Tibial nerve (tissue), 4 donors: ENCODE measurements at regions not wholly inside any gene's neighbourhood (a gene's known extent, or its start where the extent isn't known, plus 50 kb on each side); places are given as distances from the start of the nearest gene placed in this dataset.

Source experiments
- DNase-seq, 2 donors: peaks; one replicate each; pipeline ENCODE4 v3.0.0-alpha.2; 2019; ENCODE audit warnings: low spot score in 2 of 2
- H3K27ac ChIP-seq, 4 donors: fragments of 200-600 bp; sonication (generic) in 3 of 4; one replicate each; pipeline ENCODE4 v1.5.1; 2017 to 2019; ENCODE audit warnings: mild to moderate bottlenecking in 1 of 4
- H3K27me3 ChIP-seq, 2 donors: fragments of 200-600 bp; sonication (generic) in 1 of 2; one replicate each; pipeline versions ENCODE4 v1.5.1 to v1.6.0; 2017 to 2019
- H3K36me3 ChIP-seq, 3 donors: fragments of 200-600 bp; sonication (generic); one replicate each; pipeline ENCODE4 v1.5.1; 2018 to 2019
- H3K4me1 ChIP-seq, 4 donors: fragments of 200-600 bp; sonication (generic) in 3 of 4; one replicate each; pipeline ENCODE4 v1.5.1; 2017 to 2019
- H3K4me3 ChIP-seq, 4 donors: fragments of 200-600 bp; sonication (generic) in 3 of 4; one replicate each; pipeline ENCODE4 v1.5.1; 2017 to 2019; ENCODE audit warnings: mild to moderate bottlenecking in 1 of 4, moderate library complexity in 1 of 4
- H3K9me3 ChIP-seq, 4 donors: fragments of 200-600 bp; sonication (generic) in 3 of 4; one replicate each; pipeline ENCODE4 v1.5.1; 2017 to 2019
- EP300 ChIP-seq, 2 donors: sonication (generic); formaldehyde crosslinking; IDR thresholded peaks; one replicate each; pipeline ENCODE4 v1.6.1; 2017; ENCODE audit warnings: antibody characterized with exemption in 2 of 2, mild to moderate bottlenecking in 1 of 2
- POLR2A ChIP-seq, 2 donors: fragments of 450-650 bp; IDR thresholded peaks; one replicate each; pipeline ENCODE4 v1.6.1; 2017; ENCODE audit warnings: antibody characterized with exemption in 2 of 2, mild to moderate bottlenecking in 2 of 2, moderate library complexity in 2 of 2
- WGBS, 2 donors: methylation state at CpG; one replicate each; pipeline ENCODE4 v1.1.5; 2018; 5-methylcytosine and 5-hydroxymethylcytosine counted together
- TF ChIP-seq, protein P1 (sequence below), 5 experiments: fragments of 200-600 bp in 3 of 5; fragments of 450-650 bp in 2 of 5; sonication (generic) in 3 of 5; IDR thresholded peaks; one replicate each; pipeline ENCODE4 v1.5.1; 2016 to 2019; ENCODE audit warnings: antibody characterized with exemption in 5 of 5, mild to moderate bottlenecking in 3 of 5, moderate library complexity in 2 of 5

DNA sequence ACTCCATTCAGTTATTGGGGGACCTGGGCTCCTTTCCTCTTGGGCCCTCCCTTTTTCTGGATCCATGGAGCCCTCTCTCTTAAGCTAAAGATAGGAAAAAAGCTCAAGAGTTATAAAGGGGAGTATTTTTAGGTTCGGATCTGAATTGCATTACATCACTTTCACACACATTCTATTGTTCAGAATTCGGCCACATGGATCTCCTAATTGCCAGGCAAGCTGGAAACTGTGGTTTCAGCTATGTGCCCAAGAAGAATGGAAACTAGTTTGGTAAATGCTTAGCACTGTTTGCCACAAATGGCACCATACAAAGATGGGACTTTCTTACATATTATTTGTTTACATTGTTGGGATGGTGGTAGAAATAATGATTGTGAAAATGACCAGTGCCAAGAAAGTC is 145.6 kb downstream of the LRIG3 start:
- peaks cover 0 to 13% (median 0%) of the 10 kb centered on the region in 4 donors for H3K4me1 ChIP-seq
- H3K27ac ChIP-seq: no peak overlapping the region
- H3K9me3 ChIP-seq: peaks cover 0 to 2% (median 0%) of the 10 kb centered on the region in 4 donors
- WGBS, 2 donors: 34 to 46% methylated on average over 2 of the region's 2 CpGs
- H3K4me3 ChIP-seq: no peak overlapping the region
- TF ChIP-seq POLR2A (IDR thresholded peaks at IDR 0.05) (no peak), EP300 (IDR thresholded peaks at IDR 0.05) (no peak)
- TF ChIP-seq, protein P1, sequence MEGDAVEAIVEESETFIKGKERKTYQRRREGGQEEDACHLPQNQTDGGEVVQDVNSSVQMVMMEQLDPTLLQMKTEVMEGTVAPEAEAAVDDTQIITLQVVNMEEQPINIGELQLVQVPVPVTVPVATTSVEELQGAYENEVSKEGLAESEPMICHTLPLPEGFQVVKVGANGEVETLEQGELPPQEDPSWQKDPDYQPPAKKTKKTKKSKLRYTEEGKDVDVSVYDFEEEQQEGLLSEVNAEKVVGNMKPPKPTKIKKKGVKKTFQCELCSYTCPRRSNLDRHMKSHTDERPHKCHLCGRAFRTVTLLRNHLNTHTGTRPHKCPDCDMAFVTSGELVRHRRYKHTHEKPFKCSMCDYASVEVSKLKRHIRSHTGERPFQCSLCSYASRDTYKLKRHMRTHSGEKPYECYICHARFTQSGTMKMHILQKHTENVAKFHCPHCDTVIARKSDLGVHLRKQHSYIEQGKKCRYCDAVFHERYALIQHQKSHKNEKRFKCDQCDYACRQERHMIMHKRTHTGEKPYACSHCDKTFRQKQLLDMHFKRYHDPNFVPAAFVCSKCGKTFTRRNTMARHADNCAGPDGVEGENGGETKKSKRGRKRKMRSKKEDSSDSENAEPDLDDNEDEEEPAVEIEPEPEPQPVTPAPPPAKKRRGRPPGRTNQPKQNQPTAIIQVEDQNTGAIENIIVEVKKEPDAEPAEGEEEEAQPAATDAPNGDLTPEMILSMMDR (IDR thresholded peaks at IDR 0.05): no peak
- H3K36me3 ChIP-seq: no peaks in the 10 kb centered on the region
- DNase-seq: no peak
- no peaks in the 10 kb centered on the region for H3K27me3 ChIP-seq

DNA sequence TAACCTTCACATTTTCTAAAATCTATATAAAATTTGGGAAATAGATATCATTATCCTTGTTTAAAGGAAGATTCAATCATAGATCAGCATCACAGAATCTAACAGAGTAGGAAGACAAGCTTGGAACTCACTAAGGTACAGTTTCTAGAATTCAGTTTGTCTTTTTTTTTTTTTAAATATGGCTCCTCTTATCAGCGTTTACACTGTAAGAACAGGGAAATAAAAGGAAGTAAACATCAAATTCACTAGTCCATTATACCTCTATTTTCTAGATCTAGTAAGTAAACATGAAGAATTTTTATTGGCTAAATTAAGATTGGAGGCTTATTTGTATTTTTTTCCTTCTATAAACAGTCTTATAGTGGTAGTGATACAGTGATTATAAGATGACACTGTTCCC is 144.9 kb downstream of the LRIG3 start:
- no peak for DNase-seq
- no peaks in the 10 kb centered on the region for H3K36me3 ChIP-seq
- no peak overlapping the region for H3K27ac ChIP-seq
- no peaks in the 10 kb centered on the region for H3K9me3 ChIP-seq
- H3K4me3 ChIP-seq: no peak overlapping the region
- H3K4me1 ChIP-seq: peaks cover 0 to 13% (median 0%) of the 10 kb centered on the region in 4 donors
- TF ChIP-seq EP300 (IDR thresholded peaks at IDR 0.05) (no peak), POLR2A (IDR thresholded peaks at IDR 0.05) (no peak)
- TF ChIP-seq, protein P1 (IDR thresholded peaks at IDR 0.05): no peak
- H3K27me3 ChIP-seq: no peaks in the 10 kb centered on the region
- WGBS, 2 donors: 89 to 92% methylated on average over 1 of the region's 1 CpG

DNA sequence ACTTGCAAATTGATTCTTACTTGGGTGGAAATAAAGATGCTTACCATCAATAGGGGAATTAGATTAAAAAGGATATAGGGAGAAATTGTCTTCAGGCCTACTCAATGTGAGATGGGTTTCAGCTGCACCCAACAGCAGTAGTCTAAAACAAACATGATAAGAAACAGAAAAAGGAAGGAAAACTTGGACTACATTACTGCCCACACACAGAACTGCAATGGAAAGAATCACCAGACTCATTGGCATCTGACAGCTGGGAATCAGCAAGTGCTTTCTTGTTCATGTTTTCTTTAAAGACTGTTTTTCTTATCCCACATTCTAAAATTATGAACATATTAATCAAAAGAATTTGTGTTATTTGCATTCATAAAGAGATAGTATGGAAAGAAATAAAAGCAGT is 144.2 kb downstream of the LRIG3 start:
- TF ChIP-seq POLR2A (IDR thresholded peaks at IDR 0.05) (no peak), EP300 (IDR thresholded peaks at IDR 0.05) (no peak)
- TF ChIP-seq, protein P1 (IDR thresholded peaks at IDR 0.05): no peak
- Histone ChIP-seq H3K27me3 (no peaks in the 10 kb centered on the region), H3K4me3 (no peak overlapping the region), H3K27ac (no peak overlapping the region), H3K36me3 (no peaks in the 10 kb centered on the region), H3K4me1 (peaks cover 0 to 13% (median 0%) of the 10 kb centered on the region in 4 donors), H3K9me3 (no peaks in the 10 kb centered on the region)
- DNase-seq: no peak

DNA sequence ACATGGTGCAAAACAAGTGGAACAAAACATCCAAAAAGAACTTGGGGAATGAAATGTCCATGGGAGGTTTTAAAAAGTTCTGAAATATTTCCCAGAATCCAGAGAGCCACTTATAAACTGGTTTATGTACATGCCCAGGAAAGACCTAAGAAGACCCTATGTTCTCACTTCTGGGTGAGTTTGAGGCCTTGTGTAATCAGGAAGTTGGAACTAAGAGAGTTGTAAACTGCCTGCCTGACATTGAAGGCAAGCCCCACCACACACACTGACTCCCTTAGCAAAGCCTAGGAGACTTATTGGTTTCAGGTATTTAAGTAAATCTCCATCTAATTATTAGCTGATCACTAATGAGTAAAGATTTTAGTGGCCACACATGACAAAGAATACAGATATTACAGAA is 142.5 kb downstream of the LRIG3 start:
- TF ChIP-seq EP300 (IDR thresholded peaks at IDR 0.05) (no peak), POLR2A (IDR thresholded peaks at IDR 0.05) (no peak)
- TF ChIP-seq, protein P1 (IDR thresholded peaks at IDR 0.05): no peak
- H3K27ac ChIP-seq: no peak overlapping the region
- H3K4me3 ChIP-seq: no peak overlapping the region
- H3K4me1 ChIP-seq: peaks cover 0 to 13% (median 0%) of the 10 kb centered on the region in 4 donors
- H3K27me3 ChIP-seq: no peaks in the 10 kb centered on the region
- H3K36me3 ChIP-seq: no peaks in the 10 kb centered on the region
- no peaks in the 10 kb centered on the region for H3K9me3 ChIP-seq
- no peak for DNase-seq

DNA sequence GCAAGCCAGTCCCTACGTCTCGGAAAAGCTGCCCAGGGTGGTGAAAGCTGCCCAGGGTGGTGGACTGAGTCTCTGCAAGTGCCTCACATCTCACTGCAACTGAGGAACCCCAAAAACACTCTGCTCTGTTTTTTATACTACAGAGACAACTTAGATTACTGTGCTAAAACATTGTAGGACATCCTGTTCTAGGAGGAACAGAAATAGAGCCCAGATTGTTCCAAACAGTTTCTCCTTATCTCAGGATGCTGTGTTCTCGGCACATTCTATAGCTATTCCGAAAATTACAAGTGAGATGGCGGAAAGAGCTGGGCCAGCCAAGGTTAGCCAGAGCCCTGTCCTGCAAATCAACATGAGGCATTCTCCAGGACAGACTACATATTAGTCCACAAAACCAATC is 138.7 kb downstream of the LRIG3 start:
- H3K27ac ChIP-seq: no peak overlapping the region
- WGBS, 2 donors: 91 to 94% methylated on average over 5 of the region's 5 CpGs
- no peaks in the 10 kb centered on the region for H3K4me1 ChIP-seq
- H3K36me3 ChIP-seq: no peaks in the 10 kb centered on the region
- DNase-seq: no peak
- no peak overlapping the region for H3K4me3 ChIP-seq
- TF ChIP-seq, protein P1 (IDR thresholded peaks at IDR 0.05): no peak
- TF ChIP-seq EP300 (IDR thresholded peaks at IDR 0.05) (no peak), POLR2A (IDR thresholded peaks at IDR 0.05) (no peak)
- H3K27me3 ChIP-seq: no peaks in the 10 kb centered on the region
- no peaks in the 10 kb centered on the region for H3K9me3 ChIP-seq
